GM12878 (cell line): ENCODE measurements at regions not wholly inside any gene's neighbourhood (a gene's known extent, or its start where the extent isn't known, plus 50 kb on each side); places are given as distances from the start of the nearest gene placed in this dataset.

ENCODE experiments used
- ATAC-seq: fragments of 200-7000 bp; cut with Tn5 transposase; 3 replicates; pipeline ENCODE4 v1.9.1; 2020; ENCODE audit warnings: mild to moderate bottlenecking, moderate library complexity
- BruUV-seq: library from RNA; stranded (reverse); fragments of 400-500 nt; replicated peaks from 2 replicates; lab custom pipeline; 2021; lab: Mats Ljungman, UMichigan
- CTCF ChIA-PET: fragments of 300-600 bp; sonication (Branson Sonifier 250); formaldehyde crosslinking; extraction: SDS; loops from one replicate; lab custom pipeline; 2021; ENCODE audit warnings: inconsistent platforms; lab: Yijun Ruan, JAX
- POLR2A ChIA-PET: fragments of 350-600 bp; formaldehyde crosslinking; extraction: SDS; loops from one replicate; lab custom pipeline; 2021; ENCODE audit warnings: inconsistent platforms; lab: Charles Lee
- RAD21 ChIA-PET: fragments of 300-600 bp; sonication (Branson Sonifier 250); formaldehyde crosslinking; loops from one replicate; lab custom pipeline; 2023; ENCODE audit warnings: antibody characterized with exemption; ENCODE audit not compliant: unreplicated experiment; lab: Charles Lee
- SMC1A ChIA-PET: fragments of 300-600 bp; sonication (Branson Sonifier 250); formaldehyde crosslinking; loops from one replicate; lab custom pipeline; 2023; ENCODE audit not compliant: unreplicated experiment, uncharacterized antibody; lab: Charles Lee
- DNase-seq: peaks from one replicate; pipeline ENCODE4 v3.0.0-alpha.2; 2011; ENCODE audit warnings: low read depth, low spot score
- FAIRE-seq: peaks from 3 replicates; lab custom pipeline; 2011; peaks lifted over from hg19 to GRCh38; lab: Jason Lieb, UNC
- H2AFZ ChIP-seq: 2 replicates; pipeline ENCODE4 v1.6.0; 2011; ENCODE audit warnings: low read depth, low read length, control low read depth; ENCODE audit not compliant: control insufficient read depth
- H3K27ac ChIP-seq: 2 replicates; pipeline ENCODE4 v1.5.1; 2011; ENCODE audit warnings: control low read depth; ENCODE audit not compliant: control insufficient read depth, insufficient read depth
- H3K27me3 ChIP-seq, 2 experiments: replicated peaks in 1 of 2; 2 replicates each; pipeline versions ENCODE4 v1.6.0 to v1.6.1; 2011; ENCODE audit warnings: low read length in 1 of 2; ENCODE audit not compliant: control insufficient read depth in 2 of 2, insufficient read depth in 2 of 2
- H3K36me3 ChIP-seq, 2 experiments: 2 replicates each; pipeline ENCODE4 v1.5.1; 2011; ENCODE audit warnings: low read length in 1 of 2; ENCODE audit not compliant: control insufficient read depth in 2 of 2, insufficient read depth in 2 of 2
- H3K4me1 ChIP-seq: 2 replicates; pipeline ENCODE4 v1.6.1; 2011; ENCODE audit warnings: mild to moderate bottlenecking, low read length, moderate library complexity, mixed read lengths; ENCODE audit not compliant: control insufficient read depth, insufficient read depth
- H3K4me2 ChIP-seq: 2 replicates; pipeline ENCODE4 v1.6.0; 2011; ENCODE audit warnings: control low read depth; ENCODE audit not compliant: control insufficient read depth, insufficient read depth
- H3K4me3 ChIP-seq: fragments of 200-600 bp; sonication (generic); 2 replicates; pipeline ENCODE4 v1.5.1; 2016
- H3K79me2 ChIP-seq: 2 replicates; pipeline ENCODE4 v1.6.0; 2011; ENCODE audit warnings: low read length; ENCODE audit not compliant: control insufficient read depth, insufficient read depth
- H3K9ac ChIP-seq: 2 replicates; pipeline ENCODE4 v1.8.0; 2011; ENCODE audit warnings: low read length, control low read depth, mixed read lengths; ENCODE audit not compliant: control insufficient read depth, insufficient read depth
- H3K9me3 ChIP-seq: replicated peaks from 3 replicates; pipeline ENCODE4 v1.5.1; 2011; ENCODE audit warnings: mild to moderate bottlenecking, low read length; ENCODE audit not compliant: control insufficient read depth, insufficient read depth
- H4K20me1 ChIP-seq: 2 replicates; pipeline ENCODE4 v1.6.0; 2011; ENCODE audit not compliant: control insufficient read depth, insufficient read depth
- ATF7 ChIP-seq: fragments of 450-650 bp; IDR thresholded peaks from 2 replicates; pipeline ENCODE4 v1.6.1; 2016; ENCODE audit warnings: low read depth, mild to moderate bottlenecking
- EP300 ChIP-seq, 2 experiments: fragments of 150-350 bp in 1 of 2; IDR thresholded peaks; 2 replicates each; pipeline ENCODE4 v1.6.1; 2011 to 2012; ENCODE audit warnings: low read depth in 2 of 2, low read length in 2 of 2, borderline replicate concordance in 1 of 2, improper control_type of control experiment in 1 of 2, inconsistent platforms in 1 of 2; ENCODE audit not compliant: control insufficient read depth in 1 of 2
- KDM1A ChIP-seq: fragments of 200-600 bp; sonication (generic); IDR thresholded peaks from 2 replicates; pipeline ENCODE4 v1.6.1; 2016; ENCODE audit warnings: borderline replicate concordance
- NFYA ChIP-seq: IDR thresholded peaks from 2 replicates; pipeline ENCODE4 v1.6.1; 2011; ENCODE audit warnings: low read depth, mild to moderate bottlenecking, low read length, improper control_type of control experiment, borderline replicate concordance
- PAX5 ChIP-seq: IDR thresholded peaks from 2 replicates; pipeline ENCODE4 v1.6.1; 2011; ENCODE audit warnings: low read depth, low read length, borderline replicate concordance
- RB1 ChIP-seq: fragments of 450-650 bp; formaldehyde crosslinking; IDR thresholded peaks from 2 replicates; pipeline ENCODE4 v1.6.1; 2017; ENCODE audit warnings: mild to moderate bottlenecking, borderline replicate concordance
- WRNIP1 ChIP-seq: IDR thresholded peaks from 2 replicates; pipeline ENCODE4 v1.6.1; 2011; ENCODE audit warnings: low read depth, low read length, improper control_type of control experiment, borderline replicate concordance
- ZBTB11 ChIP-seq: fragments of 450-650 bp; formaldehyde crosslinking; IDR thresholded peaks from 2 replicates; pipeline ENCODE4 v1.5.0; 2022; ENCODE audit warnings: mild to moderate bottlenecking, missing genetic modification characterization
- WGBS: methylation state at CpG from one replicate; pipeline ENCODE4 v1.1.6; 2016; ENCODE audit warnings: low lambda C conversion rate; ENCODE audit not compliant: insufficient replicate concordance, insufficient coverage; ENCODE audit errors: missing lambda C conversion rate; 5-methylcytosine and 5-hydroxymethylcytosine counted together
- in situ Hi-C: fragments of 300-500 bp; cut with MboI; formaldehyde crosslinking; loops from 9 replicates; pipeline ENCODE4 v1.14.3; 2018; ENCODE audit warnings: mixed read lengths
- intact Hi-C: fragments of 100-400 bp; cut with micrococcal nuclease; formaldehyde crosslinking; loops from one replicate; pipeline ENCODE4 v1.14.2; 2022; ENCODE audit not compliant: unreplicated experiment

- FAIRE-seq = no peak
- in situ Hi-C loops = no loop called here
Measured at GRCh38 chr1:18539171-18539570, 58.4 kb downstream of the KLHDC7A start.

More at GRCh38 chr1:18539171-18539570, 58.4 kb downstream of the KLHDC7A start:
- H3K27me3 ChIP-seq = peaks cover 0 to 2% of the 10 kb centered on the region in 2 experiments; a peak in 2 of 4 replicates
- no peaks in the 10 kb centered on the region for H3K9me3 ChIP-seq
- RAD21 ChIA-PET = no interaction called here
- no peak overlapping the region for H3K9ac ChIP-seq
- no peaks in the 10 kb centered on the region for H3K79me2 ChIP-seq
- no TSS peak for BruUV-seq
- ATAC-seq (no peak), DNase-seq (no peak)
- CTCF ChIA-PET = no interaction called here
- no peak for TF ChIP-seq EP300 (IDR thresholded peaks at IDR 0.05; ENCODE audit: borderline replicate concordance in 1 of 2, control insufficient read depth in 1 of 2, low read depth in 2 of 2, low read length in 2 of 2)
- TF ChIP-seq WRNIP1 = no peak
- TF ChIP-seq PAX5 = no peak
- no peak for TF ChIP-seq KDM1A
- TF ChIP-seq ZBTB11 (CRISPR knock-in tag) = no peak
- TF ChIP-seq NFYA = no peak
- no peak for TF ChIP-seq ATF7
- TF ChIP-seq RB1 = no peak
- WGBS = 10% methylated on average over 4 of the region's 4 CpGs
- no peak overlapping the region for H3K27ac ChIP-seq
- no peaks in the 10 kb centered on the region for H3K4me1 ChIP-seq
- H2AFZ ChIP-seq = no peak overlapping the region
- H4K20me1 ChIP-seq = no peaks in the 10 kb centered on the region
- H3K4me2 ChIP-seq = no peak overlapping the region
- POLR2A ChIA-PET = no interaction called here
- intact Hi-C loops = loop anchor here (10.0 kb wide), 1 partner anchor 214 kb away; no protein-coding TSS in a partner anchor
- no peak overlapping the region for H3K4me3 ChIP-seq
- H3K36me3 ChIP-seq = no peaks in the 10 kb centered on the region
- SMC1A ChIA-PET = no interaction called here
